ENCODE measurements at regions not wholly inside any gene's neighbourhood (a gene's known extent, or its start where the extent isn't known, plus 50 kb on each side); places are given as distances from the start of the nearest gene placed in this dataset.

- intact Hi-C loops (cut with DNase I): no loop called here
- no peaks in the 10 kb centered on the region for H3K4me1 ChIP-seq
- ATAC-seq: no peak
- DNase-seq: no peak
- WGBS, 4 donors: 71 to 84% (median 81%) methylated on average over 3 of the region's 3 CpGs
- no peaks in the 10 kb centered on the region for H3K36me3 ChIP-seq
- H3K9me3 ChIP-seq: peaks cover 0 to 5% (median 0%) of the 10 kb centered on the region in 12 donors
- no peak for TF ChIP-seq POLR2A (IDR thresholded peaks at IDR 0.05)
- TF ChIP-seq CTCF (IDR thresholded peaks at IDR 0.05): no peak
- no peak overlapping the region for H3K4me3 ChIP-seq
- H3K27me3 ChIP-seq: no peaks in the 10 kb centered on the region
- H3K27ac ChIP-seq: no peak overlapping the region
Observed at GRCh38 chr6:55651015-55651414, 72.0 kb upstream of the HMGCLL1 start.

- Histone ChIP-seq H3K4me1 (no peaks in the 10 kb centered on the region), H3K9me3 (peaks cover 0 to 36% (median 8%) of the 10 kb centered on the region in 12 donors), H3K36me3 (no peaks in the 10 kb centered on the region), H3K4me3 (no peak overlapping the region), H3K27ac (no peak overlapping the region), H3K27me3 (no peaks in the 10 kb centered on the region)
- TF ChIP-seq POLR2A (IDR thresholded peaks at IDR 0.05) (no peak), CTCF (IDR thresholded peaks at IDR 0.05) (no peak)
- DNase-seq: no peak
- intact Hi-C loops (cut with DNase I): no loop called here
- no peak for ATAC-seq
Observed at GRCh38 chr6:55643861-55644260, 64.9 kb upstream of the HMGCLL1 start.

- WGBS, 4 donors: 86 to 99% (median 94%) methylated on average over 2 of the region's 2 CpGs
Observed at GRCh38 chr6:55642366-55642765, 63.4 kb upstream of the HMGCLL1 start.

GRCh38 chr6:55636406-55637102 lies 57.6 kb upstream of the HMGCLL1 start:
- Histone ChIP-seq H3K4me3 (no peak overlapping the region), H3K4me1 (no peaks in the 10 kb centered on the region), H3K27me3 (no peaks in the 10 kb centered on the region), H3K9me3 (peaks cover 0 to 8% (median 0%) of the 10 kb centered on the region in 12 donors), H3K27ac (no peak overlapping the region), H3K36me3 (no peaks in the 10 kb centered on the region)
- TF ChIP-seq POLR2A (IDR thresholded peaks at IDR 0.05) (no peak), CTCF (IDR thresholded peaks at IDR 0.05) (no peak)
- intact Hi-C loops (cut with DNase I): no loop called here
- WGBS, 4 donors: 68 to 84% (median 73%) methylated on average over 2 of the region's 2 CpGs
- no peak for ATAC-seq
- DNase-seq: no peak

More at GRCh38 chr6:55642366-55642765, 63.4 kb upstream of the HMGCLL1 start:
- ATAC-seq: no peak
- Histone ChIP-seq H3K4me3 (no peak overlapping the region), H3K27me3 (no peaks in the 10 kb centered on the region), H3K9me3 (peaks cover 0 to 36% (median 8%) of the 10 kb centered on the region in 12 donors), H3K36me3 (no peaks in the 10 kb centered on the region), H3K4me1 (no peaks in the 10 kb centered on the region), H3K27ac (no peak overlapping the region)
- intact Hi-C loops (cut with DNase I): no loop called here
- DNase-seq: no peak
- TF ChIP-seq POLR2A (IDR thresholded peaks at IDR 0.05) (no peak), CTCF (IDR thresholded peaks at IDR 0.05) (no peak)

Measured in heart left ventricle (tissue), 16 donors.